ENCODE measurements at regions not wholly inside any gene's neighbourhood (a gene's known extent, or its start where the extent isn't known, plus 50 kb on each side); places are given as distances from the start of the nearest gene placed in this dataset.

- TF ChIP-seq YY1 (IDR thresholded peaks at IDR 0.05; ENCODE audit: insufficient read depth, insufficient read length) (no peak), ZNF274 (IDR thresholded peaks at IDR 0.05; ENCODE audit: low read depth, low read length) (no peak), SUZ12 (IDR thresholded peaks at IDR 0.05; ENCODE audit: extremely low read depth, insufficient read depth, insufficient read length) (no peak)
These were observed 461.6 kb downstream of the PREX1 start for GRCh38 chr20:48366230-48366629.
